ENCODE measurements at regions not wholly inside any gene's neighbourhood (a gene's known extent, or its start where the extent isn't known, plus 50 kb on each side); places are given as distances from the start of the nearest gene placed in this dataset.

DNA sequence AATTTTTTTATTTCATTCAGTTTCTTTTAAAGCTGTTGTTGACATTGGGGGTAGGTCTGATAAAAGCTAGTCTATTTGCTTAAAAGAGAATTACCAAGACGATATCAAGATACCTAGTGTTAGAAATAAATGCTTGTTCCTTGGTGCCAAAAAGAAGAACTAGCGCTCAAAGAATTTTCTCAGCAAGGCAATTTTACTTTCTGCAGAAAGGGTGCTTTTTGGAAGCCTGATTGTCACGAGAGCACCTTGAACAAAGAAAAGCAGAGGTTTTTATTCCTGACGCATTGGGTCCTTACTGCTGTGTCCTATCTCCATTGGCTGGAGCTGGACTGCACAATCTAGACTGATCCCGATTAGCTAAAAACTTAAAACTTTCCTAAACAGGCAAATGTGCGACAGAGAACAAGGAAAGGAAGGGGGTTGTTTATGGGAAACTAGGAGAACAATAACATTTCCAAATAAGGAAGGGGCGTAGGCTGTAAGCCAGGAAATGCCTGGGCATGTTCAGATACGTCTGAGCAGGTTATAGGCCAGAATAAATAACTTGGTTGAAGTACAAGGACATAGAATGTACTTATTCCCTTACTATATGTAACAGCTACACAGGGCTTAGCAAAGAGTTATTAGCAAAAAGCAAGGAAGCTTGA is 50.3 kb upstream of the STPG2 start:
- TF ChIP-seq CTCF (conservative IDR thresholded peaks at IDR 0.05) (no peak), EZH2 (IDR thresholded peaks at IDR 0.05; ENCODE audit: low read depth) (no peak)

Measured in PC-9 (cell line).